ENCODE measurements at regions not wholly inside any gene's neighbourhood (a gene's known extent, or its start where the extent isn't known, plus 50 kb on each side); places are given as distances from the start of the nearest gene placed in this dataset.

DNA sequence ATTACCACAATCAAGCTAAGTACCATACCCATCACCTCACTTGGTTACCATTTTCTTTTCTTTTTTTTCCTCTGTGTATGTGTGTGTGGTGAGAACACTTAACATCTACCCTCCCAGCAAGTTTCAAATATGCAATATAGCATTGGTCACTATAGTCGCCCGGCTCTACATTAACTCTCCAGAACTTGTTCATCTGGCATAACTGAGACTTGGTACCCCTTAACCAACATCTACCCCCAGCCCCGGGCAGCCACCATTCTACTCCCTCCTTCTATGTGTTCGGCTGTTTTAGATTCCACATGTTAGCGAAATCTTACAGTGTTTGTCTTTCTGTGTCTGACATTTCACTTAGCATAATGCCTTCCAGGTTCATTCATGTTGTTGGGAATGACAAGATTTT is 89.0 kb upstream of the TOP1 start:
- Histone ChIP-seq H3K4me3 (ENCODE audit: low read length) (no peak overlapping the region), H3K4me1 (ENCODE audit: low read length) (peaks cover 24% of the 10 kb centered on the region), H3K36me3 (replicated peaks; ENCODE audit: low read depth, low read length) (no peaks in the 10 kb centered on the region), H4K20me1 (ENCODE audit: insufficient read depth, low read length) (no peaks in the 10 kb centered on the region), H3K27me3 (ENCODE audit: low read depth, low read length) (0 out of 2 replicates have a peak, but pooled peaks cover 3% of the 10 kb centered on the region), H2AFZ (ENCODE audit: low read depth, low read length) (no peak overlapping the region), H3K4me2 (ENCODE audit: low read length) (no peak overlapping the region), H3K9me3 (ENCODE audit: insufficient read depth, low read length) (no peaks in the 10 kb centered on the region), H3K27ac (ENCODE audit: low read length) (no peak overlapping the region), H3K79me2 (ENCODE audit: low read length) (no peaks in the 10 kb centered on the region), H3K9ac (ENCODE audit: low read length) (no peak overlapping the region)
- TF ChIP-seq EZH2phosphoT487 (IDR thresholded peaks at IDR 0.05; ENCODE audit: low read depth) = no peak
- TF ChIP-seq, protein P1, sequence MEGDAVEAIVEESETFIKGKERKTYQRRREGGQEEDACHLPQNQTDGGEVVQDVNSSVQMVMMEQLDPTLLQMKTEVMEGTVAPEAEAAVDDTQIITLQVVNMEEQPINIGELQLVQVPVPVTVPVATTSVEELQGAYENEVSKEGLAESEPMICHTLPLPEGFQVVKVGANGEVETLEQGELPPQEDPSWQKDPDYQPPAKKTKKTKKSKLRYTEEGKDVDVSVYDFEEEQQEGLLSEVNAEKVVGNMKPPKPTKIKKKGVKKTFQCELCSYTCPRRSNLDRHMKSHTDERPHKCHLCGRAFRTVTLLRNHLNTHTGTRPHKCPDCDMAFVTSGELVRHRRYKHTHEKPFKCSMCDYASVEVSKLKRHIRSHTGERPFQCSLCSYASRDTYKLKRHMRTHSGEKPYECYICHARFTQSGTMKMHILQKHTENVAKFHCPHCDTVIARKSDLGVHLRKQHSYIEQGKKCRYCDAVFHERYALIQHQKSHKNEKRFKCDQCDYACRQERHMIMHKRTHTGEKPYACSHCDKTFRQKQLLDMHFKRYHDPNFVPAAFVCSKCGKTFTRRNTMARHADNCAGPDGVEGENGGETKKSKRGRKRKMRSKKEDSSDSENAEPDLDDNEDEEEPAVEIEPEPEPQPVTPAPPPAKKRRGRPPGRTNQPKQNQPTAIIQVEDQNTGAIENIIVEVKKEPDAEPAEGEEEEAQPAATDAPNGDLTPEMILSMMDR (IDR thresholded peaks at IDR 0.05; ENCODE audit: low read depth, low read length) = no peak

- Histone ChIP-seq H3K27me3 (ENCODE audit: low read depth, low read length) (0 out of 2 replicates have a peak, but pooled peaks cover 3% of the 10 kb centered on the region), H3K27ac (ENCODE audit: low read length) (peak overlapping the region; percentile 59), H2AFZ (ENCODE audit: low read depth, low read length) (0 out of 2 replicates have a peak overlapping the region, but pooled peaks have one; percentile 3), H4K20me1 (ENCODE audit: insufficient read depth, low read length) (no peaks in the 10 kb centered on the region), H3K9ac (ENCODE audit: low read length) (no peak overlapping the region), H3K79me2 (ENCODE audit: low read length) (no peaks in the 10 kb centered on the region), H3K4me3 (ENCODE audit: low read length) (no peak overlapping the region), H3K4me1 (ENCODE audit: low read length) (peaks cover 30% of the 10 kb centered on the region), H3K36me3 (replicated peaks; ENCODE audit: low read depth, low read length) (no peaks in the 10 kb centered on the region), H3K4me2 (ENCODE audit: low read length) (peak overlapping the region; percentile 51), H3K9me3 (ENCODE audit: insufficient read depth, low read length) (no peaks in the 10 kb centered on the region)
- TF ChIP-seq, protein P1 (IDR thresholded peaks at IDR 0.05; ENCODE audit: low read depth, low read length) = no peak
- no peak for TF ChIP-seq EZH2phosphoT487 (IDR thresholded peaks at IDR 0.05; ENCODE audit: low read depth)
Measured at GRCh38 chr20:40941133-40941610, 87.5 kb upstream of the TOP1 start.

DNA sequence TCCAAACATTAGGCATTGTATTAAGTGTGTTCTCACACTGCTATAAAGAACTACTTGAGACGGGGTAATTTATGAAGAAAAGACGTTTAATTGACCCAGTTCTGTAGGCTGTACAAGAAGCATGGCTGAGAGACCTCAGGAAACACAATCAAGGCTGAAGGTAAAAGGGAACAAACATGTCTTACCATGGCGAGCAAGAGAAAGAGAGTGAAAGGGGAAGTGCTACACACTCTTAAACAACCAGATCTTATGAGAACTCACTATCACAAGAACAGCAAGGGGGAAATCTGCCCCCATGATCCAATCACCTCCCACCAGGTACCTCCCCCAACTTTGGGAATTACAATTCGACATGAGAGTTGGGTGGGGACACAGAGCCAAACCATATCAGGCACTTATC is 86.6 kb upstream of the TOP1 start:
- peaks cover 30% of the 10 kb centered on the region for H3K4me1 ChIP-seq (ENCODE audit: low read length)
- H3K4me2 ChIP-seq (ENCODE audit: low read length) = peak overlapping the region; percentile 51
- H4K20me1 ChIP-seq (ENCODE audit: insufficient read depth, low read length) = no peaks in the 10 kb centered on the region
- H3K79me2 ChIP-seq (ENCODE audit: low read length) = no peaks in the 10 kb centered on the region
- no peaks in the 10 kb centered on the region for H3K9me3 ChIP-seq (ENCODE audit: insufficient read depth, low read length)
- TF ChIP-seq, protein P1 (IDR thresholded peaks at IDR 0.05; ENCODE audit: low read depth, low read length) = no peak
- peak overlapping the region; percentile 82 for H2AFZ ChIP-seq (ENCODE audit: low read depth, low read length)
- peak overlapping the region; percentile 59 for H3K27ac ChIP-seq (ENCODE audit: low read length)
- H3K9ac ChIP-seq (ENCODE audit: low read length) = no peak overlapping the region
- no peaks in the 10 kb centered on the region for H3K36me3 ChIP-seq (replicated peaks; ENCODE audit: low read depth, low read length)
- peak overlapping the region; percentile 22; the same call in 1 of the 2 replicates for H3K4me3 ChIP-seq (ENCODE audit: low read length)
- peaks cover 5% of the 10 kb centered on the region; the same call in 1 of the 2 replicates for H3K27me3 ChIP-seq (ENCODE audit: low read depth, low read length)

DNA sequence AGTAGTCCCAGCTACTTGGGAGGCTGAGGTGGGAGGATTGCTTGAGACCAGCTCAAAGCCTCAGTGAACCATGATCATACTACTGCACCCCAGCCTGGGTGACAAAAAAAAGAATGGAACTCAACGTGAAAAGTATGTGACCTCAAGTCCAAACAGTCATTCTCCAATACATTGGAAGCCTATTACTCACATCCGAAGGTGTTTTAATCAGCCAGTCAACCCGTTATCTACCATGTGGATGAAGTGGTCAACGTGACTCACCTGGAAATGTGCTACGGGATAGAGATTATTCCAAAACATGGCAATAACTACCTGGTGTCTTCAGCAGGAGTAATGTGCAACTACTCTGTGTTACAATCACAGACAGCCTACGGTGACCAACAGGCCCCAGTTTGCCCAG is 85.8 kb upstream of the TOP1 start:
- TF ChIP-seq EZH2phosphoT487 (IDR thresholded peaks at IDR 0.05; ENCODE audit: low read depth) = no peak
- TF ChIP-seq, protein P1 (IDR thresholded peaks at IDR 0.05; ENCODE audit: low read depth, low read length) = no peak
- no peaks in the 10 kb centered on the region for H3K9me3 ChIP-seq (ENCODE audit: insufficient read depth, low read length)
- no peaks in the 10 kb centered on the region for H3K36me3 ChIP-seq (replicated peaks; ENCODE audit: low read depth, low read length)
- H3K9ac ChIP-seq (ENCODE audit: low read length) = no peak overlapping the region
- no peaks in the 10 kb centered on the region for H3K79me2 ChIP-seq (ENCODE audit: low read length)
- H3K4me2 ChIP-seq (ENCODE audit: low read length) = no peak overlapping the region
- 0 out of 2 replicates have a peak overlapping the region, but pooled peaks have one; percentile 82 for H2AFZ ChIP-seq (ENCODE audit: low read depth, low read length)
- H3K27ac ChIP-seq (ENCODE audit: low read length) = no peak overlapping the region
- H3K4me3 ChIP-seq (ENCODE audit: low read length) = no peak overlapping the region
- peaks cover 30% of the 10 kb centered on the region for H3K4me1 ChIP-seq (ENCODE audit: low read length)
- H4K20me1 ChIP-seq (ENCODE audit: insufficient read depth, low read length) = no peaks in the 10 kb centered on the region
- H3K27me3 ChIP-seq (ENCODE audit: low read depth, low read length) = peaks cover 3% of the 10 kb centered on the region; the same call in 1 of the 2 replicates

Data from OCI-LY3 (cell line).